AG10803 (cell line): ENCODE measurements at regions not wholly inside any gene's neighbourhood (a gene's known extent, or its start where the extent isn't known, plus 50 kb on each side); places are given as distances from the start of the nearest gene placed in this dataset.

ENCODE experiments used
- DNase-seq: peaks from one replicate; pipeline ENCODE4 v3.0.0; 2010; ENCODE audit warnings: low read depth
- H3K4me3 ChIP-seq: 2 replicates; pipeline ENCODE4 v1.5.1; 2011; ENCODE audit warnings: mild to moderate bottlenecking, low read length, control low read depth
- CTCF ChIP-seq: conservative IDR thresholded peaks from 2 replicates; pipeline ENCODE4 v1.5.1; 2011; ENCODE audit warnings: mild to moderate bottlenecking, low read length, control low read depth, inconsistent platforms

GRCh38 chr4:156036496-156036895, 82.8 kb upstream of the CTSO start:
- no peak for DNase-seq
- H3K4me3 ChIP-seq = no peak overlapping the region
- no peak for TF ChIP-seq CTCF

GRCh38 chr4:156029691-156030090, 76.0 kb upstream of the CTSO start:
- H3K4me3 ChIP-seq = no peak overlapping the region
- no peak for DNase-seq
- TF ChIP-seq CTCF = no peak

- no peak for TF ChIP-seq CTCF
- DNase-seq = no peak
- H3K4me3 ChIP-seq = no peak overlapping the region
Observed at GRCh38 chr4:156021298-156021697, 67.6 kb upstream of the CTSO start.

- H3K4me3 ChIP-seq = no peak overlapping the region
- no peak for DNase-seq
- no peak for TF ChIP-seq CTCF
Observed at GRCh38 chr4:156019246-156019645, 65.6 kb upstream of the CTSO start.

GRCh38 chr4:156018383-156018782, 64.7 kb upstream of the CTSO start:
- H3K4me3 ChIP-seq = no peak overlapping the region
- TF ChIP-seq CTCF = no peak
- DNase-seq = no peak

GRCh38 chr4:156015781-156016180, 62.1 kb upstream of the CTSO start:
- no peak for TF ChIP-seq CTCF
- no peak overlapping the region for H3K4me3 ChIP-seq
- DNase-seq = no peak

- DNase-seq = no peak
- no peak for TF ChIP-seq CTCF
- no peak overlapping the region for H3K4me3 ChIP-seq
Observed at GRCh38 chr4:156006192-156006591, 52.5 kb upstream of the CTSO start.
